ENCODE measurements at regions not wholly inside any gene's neighbourhood (a gene's known extent, or its start where the extent isn't known, plus 50 kb on each side); places are given as distances from the start of the nearest gene placed in this dataset.

DNA sequence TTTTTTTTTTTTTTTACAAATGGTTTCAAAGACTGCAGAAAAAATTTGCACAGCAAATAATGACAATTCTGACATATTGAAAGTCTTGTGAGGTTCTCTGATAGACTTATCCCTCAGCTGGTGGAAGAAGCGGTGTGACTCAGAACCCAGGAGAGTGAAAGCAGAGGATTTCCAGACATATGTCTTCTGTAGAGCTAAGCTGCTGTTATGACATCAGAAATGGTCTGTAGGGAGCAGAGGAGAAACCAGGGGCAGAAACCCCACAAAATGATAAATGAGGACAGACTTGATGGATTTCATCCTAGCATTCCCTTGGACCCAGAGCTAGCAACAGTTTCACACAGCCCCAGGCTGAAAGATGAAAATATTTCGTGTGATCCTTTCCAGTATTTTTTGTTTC is 582.6 kb downstream of the METTL15 start:
- intact Hi-C loops (cut with micrococcal nuclease; ENCODE audit: unreplicated experiment) = no loop called here
- Mint-ChIP-seq H3K27me3 (ENCODE audit: unreplicated experiment) (no peaks in the 10 kb centered on the region), H3K27ac (ENCODE audit: unreplicated experiment) (no peak overlapping the region), H3K36me3 (ENCODE audit: insufficient read depth, unreplicated experiment) (peaks cover 5% of the 10 kb centered on the region), H3K9me3 (ENCODE audit: low read depth, unreplicated experiment) (no peaks in the 10 kb centered on the region), H3K4me3 (ENCODE audit: low read depth, unreplicated experiment) (no peak overlapping the region), H3K4me1 (ENCODE audit: low read depth, unreplicated experiment) (peaks cover 4% of the 10 kb centered on the region)
- no peak for DNase-seq
- CTCF ChIA-PET = no interaction called here
- TF ChIP-seq, protein P1, sequence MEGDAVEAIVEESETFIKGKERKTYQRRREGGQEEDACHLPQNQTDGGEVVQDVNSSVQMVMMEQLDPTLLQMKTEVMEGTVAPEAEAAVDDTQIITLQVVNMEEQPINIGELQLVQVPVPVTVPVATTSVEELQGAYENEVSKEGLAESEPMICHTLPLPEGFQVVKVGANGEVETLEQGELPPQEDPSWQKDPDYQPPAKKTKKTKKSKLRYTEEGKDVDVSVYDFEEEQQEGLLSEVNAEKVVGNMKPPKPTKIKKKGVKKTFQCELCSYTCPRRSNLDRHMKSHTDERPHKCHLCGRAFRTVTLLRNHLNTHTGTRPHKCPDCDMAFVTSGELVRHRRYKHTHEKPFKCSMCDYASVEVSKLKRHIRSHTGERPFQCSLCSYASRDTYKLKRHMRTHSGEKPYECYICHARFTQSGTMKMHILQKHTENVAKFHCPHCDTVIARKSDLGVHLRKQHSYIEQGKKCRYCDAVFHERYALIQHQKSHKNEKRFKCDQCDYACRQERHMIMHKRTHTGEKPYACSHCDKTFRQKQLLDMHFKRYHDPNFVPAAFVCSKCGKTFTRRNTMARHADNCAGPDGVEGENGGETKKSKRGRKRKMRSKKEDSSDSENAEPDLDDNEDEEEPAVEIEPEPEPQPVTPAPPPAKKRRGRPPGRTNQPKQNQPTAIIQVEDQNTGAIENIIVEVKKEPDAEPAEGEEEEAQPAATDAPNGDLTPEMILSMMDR (IDR thresholded peaks at IDR 0.05; ENCODE audit: unreplicated experiment) = no peak
- no TSS peak for BruUV-seq (replicated peaks)

DNA sequence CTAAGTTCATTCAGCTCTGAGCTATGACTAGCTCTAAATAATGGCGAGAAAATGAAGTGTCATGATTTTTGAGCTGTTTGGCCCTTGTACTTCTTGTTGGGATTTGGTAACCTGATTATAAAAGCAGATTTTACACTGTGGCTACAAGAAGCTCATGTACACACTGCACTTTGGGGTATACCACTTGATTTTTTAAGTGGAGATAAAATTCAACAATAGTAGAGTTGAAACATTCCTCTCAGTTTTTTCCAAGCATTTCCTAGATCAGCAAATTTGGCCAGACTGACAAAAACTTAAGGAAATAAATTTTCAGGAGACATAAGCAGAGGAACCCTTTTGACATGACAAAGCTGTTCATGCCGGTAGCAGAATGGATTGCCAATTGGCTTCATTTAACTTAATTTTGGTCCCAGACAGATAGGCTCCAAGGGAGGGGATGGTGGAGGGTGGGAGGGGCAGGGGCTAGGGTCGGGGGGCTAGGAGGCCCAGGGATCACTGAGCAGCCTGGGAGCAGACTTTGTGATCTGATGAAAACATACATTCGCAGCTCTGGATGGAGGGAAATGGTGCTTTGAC is 575.9 kb downstream of the METTL15 start:
- Mint-ChIP-seq H3K36me3 (ENCODE audit: insufficient read depth, unreplicated experiment) (peaks cover 9% of the 10 kb centered on the region), H3K27me3 (ENCODE audit: unreplicated experiment) (no peaks in the 10 kb centered on the region), H3K9me3 (ENCODE audit: low read depth, unreplicated experiment) (no peaks in the 10 kb centered on the region), H3K27ac (ENCODE audit: unreplicated experiment) (no peak overlapping the region), H3K4me1 (ENCODE audit: low read depth, unreplicated experiment) (no peaks in the 10 kb centered on the region), H3K4me3 (ENCODE audit: low read depth, unreplicated experiment) (no peak overlapping the region)
- intact Hi-C loops (cut with micrococcal nuclease; ENCODE audit: unreplicated experiment) = no loop called here
- no peak for DNase-seq
- CTCF ChIA-PET = no interaction called here
- no TSS peak for BruUV-seq (replicated peaks)
- TF ChIP-seq, protein P1 (IDR thresholded peaks at IDR 0.05; ENCODE audit: unreplicated experiment) = no peak

DNA sequence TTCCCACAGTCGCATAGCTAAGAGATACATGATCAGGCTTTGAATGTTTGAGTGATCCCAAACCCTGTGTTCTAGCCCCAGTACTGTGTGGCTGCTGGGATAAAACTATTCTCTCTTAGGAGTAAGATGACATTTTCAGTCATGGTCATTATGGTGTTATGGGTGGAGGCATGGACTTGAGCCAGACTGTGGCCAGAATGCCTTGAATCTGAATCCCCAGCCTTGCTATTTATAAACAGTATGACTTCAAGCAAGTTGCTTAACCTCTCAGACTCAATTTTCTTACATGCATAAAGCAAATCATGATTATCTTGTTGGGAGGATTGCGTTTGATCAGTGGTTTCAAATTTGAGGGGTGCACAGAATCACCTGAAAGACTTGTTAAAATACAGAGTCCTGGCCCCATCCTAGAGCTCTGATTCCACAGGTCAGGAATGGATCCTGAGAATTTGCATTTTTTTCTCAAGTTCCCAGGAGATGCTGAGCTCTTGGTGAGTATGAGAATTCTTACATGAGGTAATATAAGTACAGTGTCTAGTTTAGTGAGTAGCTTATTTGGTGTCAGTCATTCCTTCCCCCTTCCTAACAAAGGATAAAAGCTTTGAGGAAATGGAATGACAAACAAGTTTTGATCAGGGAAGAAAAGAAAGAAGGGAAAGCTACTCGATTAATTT is 571.7 kb downstream of the METTL15 start:
- no peaks in the 10 kb centered on the region for H3K9me3 Mint-ChIP-seq (ENCODE audit: low read depth, unreplicated experiment)
- DNase-seq = no peak

DNA sequence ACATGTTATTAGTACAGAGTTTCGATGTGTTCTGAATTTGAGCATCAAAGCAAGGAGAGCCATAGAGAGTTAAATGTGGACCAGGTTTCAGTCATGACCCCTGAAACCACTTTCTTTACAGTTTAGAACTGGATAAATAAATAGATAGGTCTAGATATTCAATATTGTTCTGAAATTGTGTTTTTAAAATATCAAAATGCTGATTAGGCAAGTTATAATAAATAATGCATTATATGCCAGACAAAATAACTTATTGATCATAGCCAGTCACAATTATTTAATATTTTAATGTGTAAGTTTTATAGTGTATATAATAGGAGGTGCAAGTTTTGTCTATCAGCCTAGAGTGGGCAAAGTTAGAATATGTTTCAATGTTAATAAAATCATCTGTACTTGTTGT is 569.5 kb downstream of the METTL15 start:
- TF ChIP-seq, protein P1 (IDR thresholded peaks at IDR 0.05; ENCODE audit: unreplicated experiment) = no peak
- BruUV-seq (replicated peaks) = no TSS peak
- no peak for DNase-seq
- H3K9me3 Mint-ChIP-seq (ENCODE audit: low read depth, unreplicated experiment) = no peaks in the 10 kb centered on the region
- H3K27ac Mint-ChIP-seq (ENCODE audit: unreplicated experiment) = no peak overlapping the region
- intact Hi-C loops (cut with micrococcal nuclease; ENCODE audit: unreplicated experiment) = no loop called here
- CTCF ChIA-PET = no interaction called here
- no peaks in the 10 kb centered on the region for H3K36me3 Mint-ChIP-seq (ENCODE audit: insufficient read depth, unreplicated experiment)
- no peaks in the 10 kb centered on the region for H3K27me3 Mint-ChIP-seq (ENCODE audit: unreplicated experiment)
- H3K4me3 Mint-ChIP-seq (ENCODE audit: low read depth, unreplicated experiment) = no peak overlapping the region
- peaks cover 28% of the 10 kb centered on the region for H3K4me1 Mint-ChIP-seq (ENCODE audit: low read depth, unreplicated experiment)

More for the DNA sequence above, 571.7 kb downstream of the METTL15 start:
- CTCF ChIA-PET = interaction anchor here (0.6 kb wide), 1 partner anchor 1552 kb away, joined by 3 read pairs; no protein-coding TSS in a partner anchor
- TF ChIP-seq, protein P1 (IDR thresholded peaks at IDR 0.05; ENCODE audit: unreplicated experiment) = no peak
- H3K4me1 Mint-ChIP-seq (ENCODE audit: low read depth, unreplicated experiment) = peaks cover 6% of the 10 kb centered on the region
- intact Hi-C loops (cut with micrococcal nuclease; ENCODE audit: unreplicated experiment) = no loop called here
- H3K36me3 Mint-ChIP-seq (ENCODE audit: insufficient read depth, unreplicated experiment) = peaks cover 4% of the 10 kb centered on the region
- no peaks in the 10 kb centered on the region for H3K27me3 Mint-ChIP-seq (ENCODE audit: unreplicated experiment)
- no peak overlapping the region for H3K4me3 Mint-ChIP-seq (ENCODE audit: low read depth, unreplicated experiment)
- no TSS peak for BruUV-seq (replicated peaks)
- H3K27ac Mint-ChIP-seq (ENCODE audit: unreplicated experiment) = no peak overlapping the region

Data from Calu3 (cell line).